ENCODE measurements at regions not wholly inside any gene's neighbourhood (a gene's known extent, or its start where the extent isn't known, plus 50 kb on each side); places are given as distances from the start of the nearest gene placed in this dataset.

DNA sequence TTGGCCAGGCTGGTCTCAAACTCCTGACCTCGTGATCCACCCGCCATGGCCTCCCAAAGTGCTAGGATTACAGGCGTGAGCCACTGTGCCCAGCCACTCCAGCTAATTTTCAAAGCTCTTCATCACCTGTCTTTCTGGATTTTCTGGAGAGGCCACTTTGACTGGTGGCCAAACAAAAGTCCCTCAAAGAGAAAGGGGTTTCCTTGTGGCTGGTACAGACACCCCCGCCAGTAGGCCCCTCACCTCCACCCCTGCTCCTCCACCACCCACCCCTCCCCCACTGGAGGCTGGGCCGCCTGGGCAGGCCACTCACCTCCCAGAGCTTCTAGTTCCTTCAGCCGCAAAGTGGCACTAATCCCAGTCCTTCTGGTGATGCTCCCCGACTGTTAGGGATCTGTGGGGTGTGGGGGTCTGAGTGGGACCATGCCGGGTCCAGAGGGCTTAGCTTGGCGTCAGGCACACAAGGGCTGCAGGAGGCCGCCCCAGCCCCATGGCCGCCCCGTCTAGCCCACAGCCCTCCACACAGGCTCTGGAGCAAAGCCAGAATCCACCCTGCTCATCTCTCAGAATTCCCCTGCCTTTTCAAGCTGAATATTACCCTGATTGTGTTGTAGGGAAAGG lies 182.0 kb upstream of the IER5L start:
- H4K20me1 ChIP-seq (ENCODE audit: insufficient read depth) = no peaks in the 10 kb centered on the region
- peaks cover 18% of the 10 kb centered on the region for H3F3A ChIP-seq (ENCODE audit: insufficient read depth, low read depth)
- DNase-seq = no peak
- peaks cover 25% of the 10 kb centered on the region for H3K4me1 ChIP-seq (replicated peaks; ENCODE audit: insufficient read depth)
- no peak overlapping the region for H3K4me3 ChIP-seq
- TF ChIP-seq EZH2 (IDR thresholded peaks at IDR 0.05; ENCODE audit: low read depth) = no peak
- TF ChIP-seq, protein P1, sequence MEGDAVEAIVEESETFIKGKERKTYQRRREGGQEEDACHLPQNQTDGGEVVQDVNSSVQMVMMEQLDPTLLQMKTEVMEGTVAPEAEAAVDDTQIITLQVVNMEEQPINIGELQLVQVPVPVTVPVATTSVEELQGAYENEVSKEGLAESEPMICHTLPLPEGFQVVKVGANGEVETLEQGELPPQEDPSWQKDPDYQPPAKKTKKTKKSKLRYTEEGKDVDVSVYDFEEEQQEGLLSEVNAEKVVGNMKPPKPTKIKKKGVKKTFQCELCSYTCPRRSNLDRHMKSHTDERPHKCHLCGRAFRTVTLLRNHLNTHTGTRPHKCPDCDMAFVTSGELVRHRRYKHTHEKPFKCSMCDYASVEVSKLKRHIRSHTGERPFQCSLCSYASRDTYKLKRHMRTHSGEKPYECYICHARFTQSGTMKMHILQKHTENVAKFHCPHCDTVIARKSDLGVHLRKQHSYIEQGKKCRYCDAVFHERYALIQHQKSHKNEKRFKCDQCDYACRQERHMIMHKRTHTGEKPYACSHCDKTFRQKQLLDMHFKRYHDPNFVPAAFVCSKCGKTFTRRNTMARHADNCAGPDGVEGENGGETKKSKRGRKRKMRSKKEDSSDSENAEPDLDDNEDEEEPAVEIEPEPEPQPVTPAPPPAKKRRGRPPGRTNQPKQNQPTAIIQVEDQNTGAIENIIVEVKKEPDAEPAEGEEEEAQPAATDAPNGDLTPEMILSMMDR (conservative IDR thresholded peaks at IDR 0.05) = no peak
- H3K27me3 ChIP-seq (ENCODE audit: insufficient read depth, low read depth) = no peaks in the 10 kb centered on the region
- H3K9me2 ChIP-seq (ENCODE audit: insufficient read depth) = no peaks in the 10 kb centered on the region
- no peaks in the 10 kb centered on the region for H3K79me2 ChIP-seq (ENCODE audit: low read depth)
- H2AFZ ChIP-seq = no peak overlapping the region
- no peaks in the 10 kb centered on the region for H3K9me3 ChIP-seq (ENCODE audit: insufficient read depth, low read depth)
- intact Hi-C loops (cut with micrococcal nuclease; ENCODE audit: unreplicated experiment) = loop anchor here (5.0 to 10.0 kb wide), 2 partner anchors 55 to 252 kb away; no protein-coding TSS in a partner anchor
- H3K36me3 ChIP-seq (ENCODE audit: low read depth) = no peaks in the 10 kb centered on the region
- no TSS peak for BruUV-seq (replicated peaks)
- H3K4me2 ChIP-seq = no peak overlapping the region
- ChIA-PET POLR2A (ENCODE audit: unreplicated experiment) (interaction anchor here (0.6 to 0.7 kb wide), 2 partner anchors 23 to 181 kb away, joined by 8 to 9 read pairs; no protein-coding TSS in a partner anchor), CTCF (interaction anchor here (0.6 to 0.8 kb wide), 3 partner anchors 104 to 214 kb away, joined by 3 to 8 read pairs (median 4); no protein-coding TSS in a partner anchor)
- no peak overlapping the region for H3K27ac ChIP-seq

- CTCF ChIA-PET = interaction anchor here (0.6 to 0.8 kb wide), 2 partner anchors 105 to 134 kb away, joined by 3 to 8 read pairs; no protein-coding TSS in a partner anchor
These were observed 181.2 kb upstream of the IER5L start for GRCh38 chr9:129359162-129359811.

GRCh38 chr9:129358621-129359154 lies 180.6 kb upstream of the IER5L start:
- POLR2A ChIA-PET (ENCODE audit: unreplicated experiment) = interaction anchor here (0.5 kb wide), 1 partner anchor 101 kb away, joined by 3 read pairs; no protein-coding TSS in a partner anchor
- DNase-seq = no peak
- Histone ChIP-seq H2AFZ (no peak overlapping the region), H3K27ac (no peak overlapping the region), H4K20me1 (ENCODE audit: insufficient read depth) (no peaks in the 10 kb centered on the region), H3K27me3 (ENCODE audit: insufficient read depth, low read depth) (no peaks in the 10 kb centered on the region), H3K4me3 (no peak overlapping the region), H3K79me2 (ENCODE audit: low read depth) (no peaks in the 10 kb centered on the region), H3K4me1 (replicated peaks; ENCODE audit: insufficient read depth) (peaks cover 25% of the 10 kb centered on the region), H3K9me3 (ENCODE audit: insufficient read depth, low read depth) (no peaks in the 10 kb centered on the region), H3K9me2 (ENCODE audit: insufficient read depth) (no peaks in the 10 kb centered on the region), H3F3A (ENCODE audit: insufficient read depth, low read depth) (peaks cover 19% of the 10 kb centered on the region), H3K36me3 (ENCODE audit: low read depth) (no peaks in the 10 kb centered on the region), H3K4me2 (no peak overlapping the region)
- CTCF ChIA-PET = no interaction called here
- intact Hi-C loops (cut with micrococcal nuclease; ENCODE audit: unreplicated experiment) = no loop called here
- TF ChIP-seq EZH2 (IDR thresholded peaks at IDR 0.05; ENCODE audit: low read depth) = no peak
- TF ChIP-seq, protein P1 (conservative IDR thresholded peaks at IDR 0.05) = no peak
- BruUV-seq (replicated peaks) = no TSS peak

More at GRCh38 chr9:129359162-129359811, 181.2 kb upstream of the IER5L start:
- POLR2A ChIA-PET (ENCODE audit: unreplicated experiment) = interaction anchor here (0.7 kb wide), 1 partner anchor 23 kb away, joined by 9 read pairs; no protein-coding TSS in a partner anchor
- Histone ChIP-seq H3K4me1 (replicated peaks; ENCODE audit: insufficient read depth) (peaks cover 25% of the 10 kb centered on the region), H3K4me2 (no peak overlapping the region), H4K20me1 (ENCODE audit: insufficient read depth) (no peaks in the 10 kb centered on the region), H3K4me3 (no peak overlapping the region), H3K27me3 (ENCODE audit: insufficient read depth, low read depth) (no peaks in the 10 kb centered on the region), H3K9me2 (ENCODE audit: insufficient read depth) (no peaks in the 10 kb centered on the region), H3K36me3 (ENCODE audit: low read depth) (no peaks in the 10 kb centered on the region), H3K79me2 (ENCODE audit: low read depth) (no peaks in the 10 kb centered on the region), H3F3A (ENCODE audit: insufficient read depth, low read depth) (peaks cover 19% of the 10 kb centered on the region), H2AFZ (no peak overlapping the region), H3K9me3 (ENCODE audit: insufficient read depth, low read depth) (no peaks in the 10 kb centered on the region), H3K27ac (no peak overlapping the region)
- BruUV-seq (replicated peaks) = no TSS peak
- intact Hi-C loops (cut with micrococcal nuclease; ENCODE audit: unreplicated experiment) = no loop called here
- DNase-seq = no peak
- TF ChIP-seq EZH2 (IDR thresholded peaks at IDR 0.05; ENCODE audit: low read depth) = no peak
- TF ChIP-seq, protein P1 (conservative IDR thresholded peaks at IDR 0.05) = no peak
